HG02623 (cell line): ENCODE measurements at regions not wholly inside any gene's neighbourhood (a gene's known extent, or its start where the extent isn't known, plus 50 kb on each side); places are given as distances from the start of the nearest gene placed in this dataset.

Source experiments
- ATAC-seq: cut with Tn5 transposase; IDR thresholded peaks from one replicate; pipeline ENCODE4 v1.9.1; 2021; ENCODE audit warnings: moderate library complexity; ENCODE audit not compliant: unreplicated experiment

GRCh38 chr7:156166692-156167416, 354.6 kb upstream of the SHH start:
- ATAC-seq: no peak

GRCh38 chr7:156163747-156164146, 351.5 kb upstream of the SHH start:
- ATAC-seq: no peak

- ATAC-seq: no peak
Observed at GRCh38 chr7:156162451-156162850, 350.2 kb upstream of the SHH start.

- ATAC-seq: no peak
Observed at GRCh38 chr7:156160811-156161210, 348.5 kb upstream of the SHH start.

- ATAC-seq: no peak
Observed at GRCh38 chr7:156158693-156159092, 346.4 kb upstream of the SHH start.

GRCh38 chr7:156158213-156158612, 345.9 kb upstream of the SHH start:
- ATAC-seq: no peak

- ATAC-seq: no peak
Observed at GRCh38 chr7:156157409-156158012, 345.2 kb upstream of the SHH start.

GRCh38 chr7:156156734-156157408, 344.6 kb upstream of the SHH start:
- no peak for ATAC-seq

- ATAC-seq: no peak
Observed at GRCh38 chr7:156155988-156156733, 343.9 kb upstream of the SHH start.

- ATAC-seq: no peak
Observed at GRCh38 chr7:156153590-156153989, 341.3 kb upstream of the SHH start.

- no peak for ATAC-seq
Observed at GRCh38 chr7:156152390-156152789, 340.1 kb upstream of the SHH start.

- ATAC-seq: no peak
Observed at GRCh38 chr7:156151658-156152057, 339.4 kb upstream of the SHH start.

GRCh38 chr7:156151078-156151477, 338.8 kb upstream of the SHH start:
- ATAC-seq: no peak

GRCh38 chr7:156148995-156149394, 336.7 kb upstream of the SHH start:
- no peak for ATAC-seq

GRCh38 chr7:156148547-156148946, 336.3 kb upstream of the SHH start:
- ATAC-seq: no peak

GRCh38 chr7:156147756-156148504, 335.7 kb upstream of the SHH start:
- no peak for ATAC-seq

- no peak for ATAC-seq
Observed at GRCh38 chr7:156147104-156147503, 334.8 kb upstream of the SHH start.

GRCh38 chr7:156145996-156146395, 333.7 kb upstream of the SHH start:
- ATAC-seq: no peak

- no peak for ATAC-seq
Observed at GRCh38 chr7:156145184-156145583, 332.9 kb upstream of the SHH start.

- no peak for ATAC-seq
Observed at GRCh38 chr7:156143683-156144082, 331.4 kb upstream of the SHH start.

- no peak for ATAC-seq
Observed at GRCh38 chr7:156143158-156143557, 330.9 kb upstream of the SHH start.
